ENCODE measurements at regions not wholly inside any gene's neighbourhood (a gene's known extent, or its start where the extent isn't known, plus 50 kb on each side); places are given as distances from the start of the nearest gene placed in this dataset.

- TF ChIP-seq, protein P1, sequence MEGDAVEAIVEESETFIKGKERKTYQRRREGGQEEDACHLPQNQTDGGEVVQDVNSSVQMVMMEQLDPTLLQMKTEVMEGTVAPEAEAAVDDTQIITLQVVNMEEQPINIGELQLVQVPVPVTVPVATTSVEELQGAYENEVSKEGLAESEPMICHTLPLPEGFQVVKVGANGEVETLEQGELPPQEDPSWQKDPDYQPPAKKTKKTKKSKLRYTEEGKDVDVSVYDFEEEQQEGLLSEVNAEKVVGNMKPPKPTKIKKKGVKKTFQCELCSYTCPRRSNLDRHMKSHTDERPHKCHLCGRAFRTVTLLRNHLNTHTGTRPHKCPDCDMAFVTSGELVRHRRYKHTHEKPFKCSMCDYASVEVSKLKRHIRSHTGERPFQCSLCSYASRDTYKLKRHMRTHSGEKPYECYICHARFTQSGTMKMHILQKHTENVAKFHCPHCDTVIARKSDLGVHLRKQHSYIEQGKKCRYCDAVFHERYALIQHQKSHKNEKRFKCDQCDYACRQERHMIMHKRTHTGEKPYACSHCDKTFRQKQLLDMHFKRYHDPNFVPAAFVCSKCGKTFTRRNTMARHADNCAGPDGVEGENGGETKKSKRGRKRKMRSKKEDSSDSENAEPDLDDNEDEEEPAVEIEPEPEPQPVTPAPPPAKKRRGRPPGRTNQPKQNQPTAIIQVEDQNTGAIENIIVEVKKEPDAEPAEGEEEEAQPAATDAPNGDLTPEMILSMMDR (IDR thresholded peaks at IDR 0.05; ENCODE audit: low read length) = no peak
- no peak for TF ChIP-seq EZH2 (IDR thresholded peaks at IDR 0.05; ENCODE audit: borderline replicate concordance, low read length)
These were observed 362.7 kb downstream of the GLRX3 start for GRCh38 chr10:130498934-130499333.
